ENCODE measurements at regions not wholly inside any gene's neighbourhood (a gene's known extent, or its start where the extent isn't known, plus 50 kb on each side); places are given as distances from the start of the nearest gene placed in this dataset.

- no peak for TF ChIP-seq CTCF (IDR thresholded peaks at IDR 0.05 in 4 of 5, conservative IDR thresholded peaks at IDR 0.05 in 1 of 5)
- TF ChIP-seq POLR2A (IDR thresholded peaks at IDR 0.05) = no peak
Measured at GRCh38 chr7:125136341-125136740, 206.7 kb upstream of the POT1 start.

All from gastrocnemius medialis (tissue), 4 donors.